HL-60 (cell line): ENCODE measurements at regions not wholly inside any gene's neighbourhood (a gene's known extent, or its start where the extent isn't known, plus 50 kb on each side); places are given as distances from the start of the nearest gene placed in this dataset.

ENCODE experiments used
- DNase-seq, 2 experiments: peaks; one replicate each; pipeline ENCODE4 v3.0.0-alpha.2; 2010 to 2020; ENCODE audit warnings: low read depth in 1 of 2, low spot score in 1 of 2
- H3K27ac ChIP-seq: fragments of 250-450 bp; sonication (Bioruptor Pico); replicated peaks from 2 replicates; pipeline ENCODE4 v1.5.1; 2020; ENCODE audit warnings: mild to moderate bottlenecking, moderate library complexity
- H3K27me3 ChIP-seq: fragments of 250-450 bp; sonication (Bioruptor Pico); 2 replicates; pipeline ENCODE4 v1.5.1; 2021; ENCODE audit warnings: mild to moderate bottlenecking, moderate library complexity; ENCODE audit not compliant: insufficient read depth, poor library complexity, severe bottlenecking
- H3K4me3 ChIP-seq: replicated peaks from 2 replicates; pipeline ENCODE4 v1.5.1; 2011; ENCODE audit warnings: mild to moderate bottlenecking, control low read depth, low read length; ENCODE audit not compliant: insufficient read depth
- CTCF ChIP-seq: IDR thresholded peaks from one replicate; pipeline ENCODE4 v1.5.1; 2011; ENCODE audit warnings: low read length, control low read depth, inconsistent platforms; ENCODE audit not compliant: insufficient read depth
- GABPA ChIP-seq: IDR thresholded peaks from 2 replicates; pipeline ENCODE4 v1.6.1; 2012; ENCODE audit warnings: low read depth
- POLR2AphosphoS5 ChIP-seq: IDR thresholded peaks from 2 replicates; pipeline ENCODE4 v1.6.1; 2012; ENCODE audit warnings: low read depth
- REST ChIP-seq: IDR thresholded peaks from 2 replicates; pipeline ENCODE4 v1.6.1; 2012; ENCODE audit warnings: low read depth; ENCODE audit not compliant: insufficient replicate concordance
- SPI1 ChIP-seq: IDR thresholded peaks from 2 replicates; pipeline ENCODE4 v1.6.1; 2012; ENCODE audit warnings: low read depth, mild to moderate bottlenecking, borderline replicate concordance

GRCh38 chr10:26621243-26621888 is 76.1 kb upstream of the PDSS1 start:
- peak overlapping the region; percentile 79; the same call in 1 of the 2 replicates for H3K27ac ChIP-seq
- TF ChIP-seq POLR2AphosphoS5 (no peak), REST (no peak), GABPA (no peak), SPI1 (no peak), CTCF (no peak)
- H3K4me3 ChIP-seq = no peak overlapping the region

GRCh38 chr10:26621889-26622711 is 75.4 kb upstream of the PDSS1 start:
- peak; percentile 64 to 88 for DNase-seq
- H3K4me3 ChIP-seq = peak overlapping the region; percentile 32
- no peaks in the 10 kb centered on the region for H3K27me3 ChIP-seq
- peak overlapping the region; percentile 79 for H3K27ac ChIP-seq
- TF ChIP-seq CTCF (no peak), SPI1 (peak; percentile 38; the same call in 1 of the 2 replicates), POLR2AphosphoS5 (peak; percentile 53), REST (peak; percentile 46)

More at GRCh38 chr10:26621243-26621888, 76.1 kb upstream of the PDSS1 start:
- H3K27me3 ChIP-seq = no peaks in the 10 kb centered on the region
- DNase-seq = no peak

- TF ChIP-seq GABPA (no peak), REST (no peak), SPI1 (no peak)
- Histone ChIP-seq H3K27me3 (no peaks in the 10 kb centered on the region), H3K4me3 (peak overlapping the region; percentile 32; the same call in 1 of the 2 replicates), H3K27ac (peak overlapping the region; percentile 79)
- DNase-seq = no peak
Observed at GRCh38 chr10:26622891-26623290, 74.6 kb upstream of the PDSS1 start.
